GM12864 (cell line): ENCODE measurements at regions not wholly inside any gene's neighbourhood (a gene's known extent, or its start where the extent isn't known, plus 50 kb on each side); places are given as distances from the start of the nearest gene placed in this dataset.
"Not testable (repeated sequence)": the region's sequence is repeated elsewhere in the genome, so short reads cannot be mapped to it uniquely, and the experiment has no call there.

ENCODE experiments used
- DNase-seq: peaks from one replicate; pipeline ENCODE4 v3.0.0-alpha.2; 2011; ENCODE audit warnings: low read depth
- H3K4me3 ChIP-seq: 2 replicates; pipeline ENCODE4 v1.5.1; 2011; ENCODE audit warnings: mild to moderate bottlenecking, low read depth, low read length, control low read depth
- TF ChIP-seq, protein P1 (sequence below): IDR thresholded peaks from 2 replicates; pipeline ENCODE4 v1.5.1; 2011; ENCODE audit warnings: low read depth, mild to moderate bottlenecking, moderate library complexity, low read length, control low read depth, inconsistent platforms; ENCODE audit errors: missing control alignments

GRCh38 chr15:62320259-62320658, 155.2 kb upstream of the C2CD4B start:
- no peak for DNase-seq
- TF ChIP-seq, protein P1, sequence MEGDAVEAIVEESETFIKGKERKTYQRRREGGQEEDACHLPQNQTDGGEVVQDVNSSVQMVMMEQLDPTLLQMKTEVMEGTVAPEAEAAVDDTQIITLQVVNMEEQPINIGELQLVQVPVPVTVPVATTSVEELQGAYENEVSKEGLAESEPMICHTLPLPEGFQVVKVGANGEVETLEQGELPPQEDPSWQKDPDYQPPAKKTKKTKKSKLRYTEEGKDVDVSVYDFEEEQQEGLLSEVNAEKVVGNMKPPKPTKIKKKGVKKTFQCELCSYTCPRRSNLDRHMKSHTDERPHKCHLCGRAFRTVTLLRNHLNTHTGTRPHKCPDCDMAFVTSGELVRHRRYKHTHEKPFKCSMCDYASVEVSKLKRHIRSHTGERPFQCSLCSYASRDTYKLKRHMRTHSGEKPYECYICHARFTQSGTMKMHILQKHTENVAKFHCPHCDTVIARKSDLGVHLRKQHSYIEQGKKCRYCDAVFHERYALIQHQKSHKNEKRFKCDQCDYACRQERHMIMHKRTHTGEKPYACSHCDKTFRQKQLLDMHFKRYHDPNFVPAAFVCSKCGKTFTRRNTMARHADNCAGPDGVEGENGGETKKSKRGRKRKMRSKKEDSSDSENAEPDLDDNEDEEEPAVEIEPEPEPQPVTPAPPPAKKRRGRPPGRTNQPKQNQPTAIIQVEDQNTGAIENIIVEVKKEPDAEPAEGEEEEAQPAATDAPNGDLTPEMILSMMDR, result no peak
- no peak overlapping the region for H3K4me3 ChIP-seq

DNA sequence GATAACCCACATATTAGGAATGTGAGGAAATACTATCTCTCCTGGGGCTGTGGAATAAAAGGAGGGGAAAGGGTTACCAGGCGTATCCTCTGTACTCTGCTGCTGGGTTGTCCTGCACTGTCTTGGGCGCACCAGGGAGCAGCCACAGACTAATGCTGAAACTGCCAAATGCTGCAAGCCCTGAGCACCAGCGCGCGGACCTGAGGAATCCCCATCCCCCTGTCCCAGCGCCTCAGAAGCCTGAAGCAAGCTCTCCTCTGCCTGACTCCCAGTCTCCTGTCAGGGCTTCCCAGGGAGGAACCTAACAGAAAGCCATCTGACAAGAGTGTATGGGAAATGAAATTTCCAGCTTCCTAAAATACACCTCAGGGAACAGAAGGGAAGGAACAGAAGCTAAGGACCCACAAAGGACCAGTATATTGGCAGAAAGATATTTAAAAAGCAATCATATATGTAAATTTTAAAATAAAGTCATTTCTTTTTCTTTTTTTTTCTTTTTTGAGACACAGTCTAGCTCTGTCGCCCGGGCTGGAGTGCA, 158.3 kb upstream of the C2CD4B start:
- no peak overlapping the region for H3K4me3 ChIP-seq
- TF ChIP-seq, protein P1, result no peak
- no peak for DNase-seq

DNA sequence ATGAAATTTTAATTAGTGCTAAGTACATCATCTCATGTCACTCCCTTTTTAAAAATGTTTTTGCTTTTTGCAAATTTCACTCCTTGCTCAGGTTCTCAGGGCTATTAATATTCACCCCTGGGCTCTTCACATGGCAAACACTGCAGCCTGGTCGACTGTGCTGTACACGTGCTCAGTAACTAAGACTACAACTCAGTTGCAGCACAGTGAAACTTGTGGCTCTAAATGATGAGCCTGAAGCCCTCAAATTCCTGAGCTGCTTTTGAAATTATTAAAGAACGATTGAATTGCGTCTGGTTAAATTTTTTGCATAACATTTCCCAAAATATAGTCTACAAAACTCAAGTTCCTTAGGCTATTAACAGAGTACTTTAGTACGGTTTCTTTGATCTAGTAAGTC, 159.3 kb upstream of the C2CD4B start:
- DNase-seq, result no peak
- TF ChIP-seq, protein P1, result no peak
- H3K4me3 ChIP-seq, result no peak overlapping the region

DNA sequence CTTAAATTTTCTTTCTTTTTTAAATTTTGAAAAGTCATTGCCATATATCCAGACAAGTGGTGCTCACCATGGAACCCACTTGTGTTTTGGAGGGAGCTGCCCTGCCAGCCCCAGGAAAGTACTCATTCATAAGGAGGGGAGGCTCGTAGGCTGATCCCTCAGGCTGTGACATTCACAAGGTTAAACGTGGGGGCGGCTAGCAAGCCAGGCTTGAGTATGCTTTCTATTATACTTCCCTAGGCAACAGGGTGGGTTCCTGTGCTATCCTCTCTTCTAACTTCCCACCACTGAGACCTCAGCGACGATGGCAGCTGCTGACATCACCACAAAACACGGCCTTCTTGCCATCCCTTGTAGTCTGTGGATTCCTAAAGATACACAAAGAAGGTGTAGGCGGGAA, 160.5 kb upstream of the C2CD4B start:
- no peak for DNase-seq
- TF ChIP-seq, protein P1, result no peak
- no peak overlapping the region for H3K4me3 ChIP-seq

GRCh38 chr15:62326460-62327011, 161.5 kb upstream of the C2CD4B start:
- H3K4me3 ChIP-seq, result no peak overlapping the region
- TF ChIP-seq, protein P1, result no peak
- DNase-seq, result no peak

DNA sequence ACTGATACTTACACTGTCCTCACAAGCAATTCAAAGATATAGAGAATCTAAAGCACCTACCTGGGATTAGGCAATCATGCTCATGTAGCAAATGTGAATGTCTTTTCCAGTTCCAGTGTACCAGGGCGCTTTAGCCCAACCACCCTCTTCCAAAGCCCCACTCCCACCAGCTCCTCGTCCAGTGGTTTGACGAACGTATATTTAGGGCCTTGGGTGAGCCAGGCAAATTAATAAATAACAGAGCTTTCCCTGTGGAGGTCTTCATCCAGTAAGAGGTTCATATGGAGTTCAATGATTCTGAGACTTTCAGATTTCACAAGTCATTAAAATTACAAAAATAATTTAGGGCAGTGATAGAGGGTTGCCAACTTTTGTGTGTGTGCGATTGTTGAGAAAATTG, 162.3 kb upstream of the C2CD4B start:
- H3K4me3 ChIP-seq, result no peak overlapping the region
- TF ChIP-seq, protein P1, result no peak
- DNase-seq, result no peak

DNA sequence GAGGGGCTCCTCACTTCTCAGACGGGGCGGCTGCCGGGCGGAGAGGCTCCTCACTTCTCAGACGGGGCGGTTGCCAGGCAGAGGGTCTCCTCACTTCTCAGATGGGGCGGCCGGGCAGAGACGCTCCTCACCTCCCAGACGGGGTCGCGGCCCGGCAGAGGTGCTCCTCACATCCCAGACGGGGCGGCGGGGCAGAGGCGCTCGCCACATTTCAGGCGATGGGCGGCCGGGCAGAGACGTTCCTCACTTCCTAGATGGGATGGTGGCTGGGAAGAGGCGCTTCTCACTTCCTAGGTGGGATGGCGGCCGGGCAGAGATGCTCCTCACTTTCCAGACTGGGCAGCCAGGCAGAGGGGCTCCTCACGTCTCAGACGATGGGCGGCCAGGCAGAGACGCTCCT, 167.4 kb upstream of the C2CD4B start:
- not testable (repeated sequence) for DNase-seq, H3K4me3 ChIP-seq

GRCh38 chr15:62334536-62334935, 169.5 kb upstream of the C2CD4B start:
- no peak for DNase-seq
- TF ChIP-seq, protein P1, result no peak

More at GRCh38 chr15:62334536-62334935, 169.5 kb upstream of the C2CD4B start:
- H3K4me3 ChIP-seq, result no peak overlapping the region
